ENCODE measurements at regions not wholly inside any gene's neighbourhood (a gene's known extent, or its start where the extent isn't known, plus 50 kb on each side); places are given as distances from the start of the nearest gene placed in this dataset.

DNA sequence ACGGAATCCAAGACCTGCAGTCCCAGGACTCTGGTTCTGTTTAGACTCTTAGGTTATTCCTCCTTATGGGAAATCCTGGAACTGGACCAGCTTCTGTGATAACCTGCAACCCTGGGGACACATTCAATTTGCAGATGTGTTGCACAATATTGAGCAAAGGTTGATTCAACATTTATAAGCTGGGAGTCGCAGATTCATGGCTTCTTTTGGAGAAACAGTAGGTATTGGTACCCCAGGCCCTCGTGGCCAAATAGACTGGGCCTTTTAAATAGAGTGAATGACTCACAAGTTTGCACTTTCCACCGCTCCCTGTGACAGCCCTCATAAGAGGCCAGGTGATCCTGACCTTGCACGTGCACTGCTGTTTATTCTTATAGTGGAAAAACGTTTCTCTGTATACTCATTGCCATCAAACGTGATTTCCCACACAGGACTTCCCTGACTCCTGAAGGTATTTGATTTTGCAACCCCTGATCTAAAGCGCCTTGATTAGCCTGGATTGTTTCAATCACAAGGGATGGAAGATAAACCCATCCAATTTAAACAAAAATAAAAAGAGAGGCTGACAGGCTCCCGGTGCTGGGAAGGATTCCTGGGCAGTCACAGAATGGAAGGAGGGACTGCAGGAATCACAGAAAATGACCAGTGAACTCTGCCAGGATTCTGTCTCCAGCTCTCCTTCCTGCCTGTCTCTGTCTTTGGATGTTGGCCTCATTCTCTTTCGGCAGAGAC, 98.0 kb downstream of the VCPKMT start:
- H3K27ac ChIP-seq (replicated peaks) = no peak overlapping the region
- TF ChIP-seq, protein P1, sequence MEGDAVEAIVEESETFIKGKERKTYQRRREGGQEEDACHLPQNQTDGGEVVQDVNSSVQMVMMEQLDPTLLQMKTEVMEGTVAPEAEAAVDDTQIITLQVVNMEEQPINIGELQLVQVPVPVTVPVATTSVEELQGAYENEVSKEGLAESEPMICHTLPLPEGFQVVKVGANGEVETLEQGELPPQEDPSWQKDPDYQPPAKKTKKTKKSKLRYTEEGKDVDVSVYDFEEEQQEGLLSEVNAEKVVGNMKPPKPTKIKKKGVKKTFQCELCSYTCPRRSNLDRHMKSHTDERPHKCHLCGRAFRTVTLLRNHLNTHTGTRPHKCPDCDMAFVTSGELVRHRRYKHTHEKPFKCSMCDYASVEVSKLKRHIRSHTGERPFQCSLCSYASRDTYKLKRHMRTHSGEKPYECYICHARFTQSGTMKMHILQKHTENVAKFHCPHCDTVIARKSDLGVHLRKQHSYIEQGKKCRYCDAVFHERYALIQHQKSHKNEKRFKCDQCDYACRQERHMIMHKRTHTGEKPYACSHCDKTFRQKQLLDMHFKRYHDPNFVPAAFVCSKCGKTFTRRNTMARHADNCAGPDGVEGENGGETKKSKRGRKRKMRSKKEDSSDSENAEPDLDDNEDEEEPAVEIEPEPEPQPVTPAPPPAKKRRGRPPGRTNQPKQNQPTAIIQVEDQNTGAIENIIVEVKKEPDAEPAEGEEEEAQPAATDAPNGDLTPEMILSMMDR (IDR thresholded peaks at IDR 0.05; ENCODE audit: insufficient read depth, low read length) = no peak
- no peak for TF ChIP-seq POLR2AphosphoS5 (IDR thresholded peaks at IDR 0.05; ENCODE audit: low read depth)
- no peak for TF ChIP-seq SPI1 (IDR thresholded peaks at IDR 0.05; ENCODE audit: borderline replicate concordance, low read depth)
- no peak for TF ChIP-seq GABPA (IDR thresholded peaks at IDR 0.05; ENCODE audit: low read depth)
- TF ChIP-seq, protein P2, sequence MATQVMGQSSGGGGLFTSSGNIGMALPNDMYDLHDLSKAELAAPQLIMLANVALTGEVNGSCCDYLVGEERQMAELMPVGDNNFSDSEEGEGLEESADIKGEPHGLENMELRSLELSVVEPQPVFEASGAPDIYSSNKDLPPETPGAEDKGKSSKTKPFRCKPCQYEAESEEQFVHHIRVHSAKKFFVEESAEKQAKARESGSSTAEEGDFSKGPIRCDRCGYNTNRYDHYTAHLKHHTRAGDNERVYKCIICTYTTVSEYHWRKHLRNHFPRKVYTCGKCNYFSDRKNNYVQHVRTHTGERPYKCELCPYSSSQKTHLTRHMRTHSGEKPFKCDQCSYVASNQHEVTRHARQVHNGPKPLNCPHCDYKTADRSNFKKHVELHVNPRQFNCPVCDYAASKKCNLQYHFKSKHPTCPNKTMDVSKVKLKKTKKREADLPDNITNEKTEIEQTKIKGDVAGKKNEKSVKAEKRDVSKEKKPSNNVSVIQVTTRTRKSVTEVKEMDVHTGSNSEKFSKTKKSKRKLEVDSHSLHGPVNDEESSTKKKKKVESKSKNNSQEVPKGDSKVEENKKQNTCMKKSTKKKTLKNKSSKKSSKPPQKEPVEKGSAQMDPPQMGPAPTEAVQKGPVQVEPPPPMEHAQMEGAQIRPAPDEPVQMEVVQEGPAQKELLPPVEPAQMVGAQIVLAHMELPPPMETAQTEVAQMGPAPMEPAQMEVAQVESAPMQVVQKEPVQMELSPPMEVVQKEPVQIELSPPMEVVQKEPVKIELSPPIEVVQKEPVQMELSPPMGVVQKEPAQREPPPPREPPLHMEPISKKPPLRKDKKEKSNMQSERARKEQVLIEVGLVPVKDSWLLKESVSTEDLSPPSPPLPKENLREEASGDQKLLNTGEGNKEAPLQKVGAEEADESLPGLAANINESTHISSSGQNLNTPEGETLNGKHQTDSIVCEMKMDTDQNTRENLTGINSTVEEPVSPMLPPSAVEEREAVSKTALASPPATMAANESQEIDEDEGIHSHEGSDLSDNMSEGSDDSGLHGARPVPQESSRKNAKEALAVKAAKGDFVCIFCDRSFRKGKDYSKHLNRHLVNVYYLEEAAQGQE (IDR thresholded peaks at IDR 0.05; ENCODE audit: insufficient replicate concordance, low read depth) = no peak
- H3K27me3 ChIP-seq (ENCODE audit: insufficient read depth, poor library complexity, severe bottlenecking) = no peaks in the 10 kb centered on the region
- DNase-seq (ENCODE audit: low read depth in 1 of 2, low spot score in 1 of 2) = no peak
- H3K4me3 ChIP-seq (replicated peaks; ENCODE audit: insufficient read depth, low read length) = no peak overlapping the region

DNA sequence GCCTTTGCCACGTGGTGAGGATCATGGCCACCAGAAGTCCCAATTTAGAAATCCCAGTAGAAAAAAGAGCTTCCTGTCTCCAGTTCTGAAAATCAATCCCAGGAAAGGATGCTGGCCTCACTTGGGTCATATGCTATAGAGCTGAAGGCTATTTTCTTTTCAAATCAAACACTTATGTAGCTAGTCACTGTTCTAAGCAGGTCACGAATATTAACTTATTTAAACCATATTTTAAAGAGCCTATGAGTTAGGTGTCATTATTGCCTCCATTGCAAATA, 97.5 kb downstream of the VCPKMT start:
- H3K27ac ChIP-seq (replicated peaks) = no peak overlapping the region
- TF ChIP-seq, protein P2 (IDR thresholded peaks at IDR 0.05; ENCODE audit: insufficient replicate concordance, low read depth) = no peak
- no peak for TF ChIP-seq SPI1 (IDR thresholded peaks at IDR 0.05; ENCODE audit: borderline replicate concordance, low read depth)
- TF ChIP-seq POLR2AphosphoS5 (IDR thresholded peaks at IDR 0.05; ENCODE audit: low read depth) = no peak
- H3K4me3 ChIP-seq (replicated peaks; ENCODE audit: insufficient read depth, low read length) = no peak overlapping the region
- no peak for DNase-seq (ENCODE audit: low read depth in 1 of 2, low spot score in 1 of 2)
- H3K27me3 ChIP-seq (ENCODE audit: insufficient read depth, poor library complexity, severe bottlenecking) = no peaks in the 10 kb centered on the region

DNA sequence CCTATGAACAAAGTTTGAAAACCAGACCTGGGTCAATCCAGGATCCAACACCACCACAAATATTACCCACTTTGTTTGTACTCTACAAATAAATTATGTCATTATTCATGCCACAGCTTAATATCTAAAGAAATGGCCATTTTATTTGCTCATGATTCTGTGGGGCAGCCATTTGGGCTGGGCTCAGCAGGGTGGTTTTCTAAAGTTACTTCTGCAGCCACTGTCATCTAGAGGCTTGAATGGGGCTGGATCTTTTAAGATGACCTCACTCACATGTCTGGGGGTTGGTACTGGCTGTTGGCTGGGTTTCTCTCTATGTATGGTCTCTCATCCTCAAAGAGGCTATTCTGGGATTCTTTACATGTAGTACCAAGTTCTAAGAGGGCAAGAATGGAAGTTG, 96.2 kb downstream of the VCPKMT start:
- Histone ChIP-seq H3K27me3 (ENCODE audit: insufficient read depth, poor library complexity, severe bottlenecking) (no peaks in the 10 kb centered on the region), H3K27ac (replicated peaks) (no peak overlapping the region), H3K4me3 (replicated peaks; ENCODE audit: insufficient read depth, low read length) (no peak overlapping the region)
- no peak for DNase-seq (ENCODE audit: low read depth in 1 of 2, low spot score in 1 of 2)
- TF ChIP-seq SPI1 (IDR thresholded peaks at IDR 0.05; ENCODE audit: borderline replicate concordance, low read depth) (no peak), GABPA (IDR thresholded peaks at IDR 0.05; ENCODE audit: low read depth) (no peak)

DNA sequence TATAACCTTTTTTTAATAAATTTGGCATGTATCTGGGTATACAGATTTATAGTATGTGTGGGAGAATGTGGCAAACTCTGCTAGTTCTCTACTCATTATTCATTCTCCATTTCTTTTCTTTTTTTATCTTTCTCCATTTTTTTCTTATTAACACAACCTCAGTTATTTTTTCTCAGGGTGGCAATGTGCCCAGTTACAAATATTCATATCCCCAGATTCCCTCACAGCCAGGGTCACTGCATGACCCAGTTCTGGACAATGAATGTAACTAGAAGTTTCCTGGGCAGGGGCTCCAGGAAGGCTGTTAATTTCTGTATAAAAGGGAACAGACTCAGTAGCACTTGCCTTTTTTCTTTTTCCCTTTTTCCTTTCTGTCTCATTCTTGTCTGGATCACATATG, 95.6 kb downstream of the VCPKMT start:
- DNase-seq (ENCODE audit: low read depth in 1 of 2, low spot score in 1 of 2) = no peak
- TF ChIP-seq POLR2AphosphoS5 (IDR thresholded peaks at IDR 0.05; ENCODE audit: low read depth) (no peak), GABPA (IDR thresholded peaks at IDR 0.05; ENCODE audit: low read depth) (no peak), SPI1 (IDR thresholded peaks at IDR 0.05; ENCODE audit: borderline replicate concordance, low read depth) (no peak)
- TF ChIP-seq, protein P1 (IDR thresholded peaks at IDR 0.05; ENCODE audit: insufficient read depth, low read length) = no peak
- TF ChIP-seq, protein P2 (IDR thresholded peaks at IDR 0.05; ENCODE audit: insufficient replicate concordance, low read depth) = no peak
- Histone ChIP-seq H3K27me3 (ENCODE audit: insufficient read depth, poor library complexity, severe bottlenecking) (no peaks in the 10 kb centered on the region), H3K27ac (replicated peaks) (no peak overlapping the region), H3K4me3 (replicated peaks; ENCODE audit: insufficient read depth, low read length) (no peak overlapping the region)
